Stimulated activated CD4-positive, alpha-beta T cell treated with anti-CD3 and anti-CD28 coated beads, Interleukin-15, amount 100 ng/mL, for 24 hours (primary cell): ENCODE measurements at regions not wholly inside any gene's neighbourhood (a gene's known extent, or its start where the extent isn't known, plus 50 kb on each side); places are given as distances from the start of the nearest gene placed in this dataset.

Experiments used
- DNase-seq: peaks from one replicate; pipeline ENCODE4 v3.0.0-alpha.2; 2020

GRCh38 chr20:7178004-7178403 is 410.5 kb downstream of the BMP2 start:
- DNase-seq, result no peak

GRCh38 chr20:7180256-7181045 is 413.0 kb downstream of the BMP2 start:
- no peak for DNase-seq

GRCh38 chr20:7189231-7189630 is 421.7 kb downstream of the BMP2 start:
- no peak for DNase-seq

- no peak for DNase-seq
Measured at GRCh38 chr20:7193681-7194080, 426.2 kb downstream of the BMP2 start.

GRCh38 chr20:7195704-7196103 is 428.2 kb downstream of the BMP2 start:
- DNase-seq, result no peak

- no peak for DNase-seq
Measured at GRCh38 chr20:7196481-7196880, 429.0 kb downstream of the BMP2 start.

- DNase-seq, result no peak
Measured at GRCh38 chr20:7199861-7200260, 432.4 kb downstream of the BMP2 start.

GRCh38 chr20:7207186-7207798 is 439.8 kb downstream of the BMP2 start:
- DNase-seq, result no peak

- no peak for DNase-seq
Measured at GRCh38 chr20:7210910-7211309, 443.4 kb downstream of the BMP2 start.

- no peak for DNase-seq
Measured at GRCh38 chr20:7214081-7214740, 446.7 kb downstream of the BMP2 start.

GRCh38 chr20:7217606-7218005 is 450.1 kb downstream of the BMP2 start:
- DNase-seq, result no peak

- no peak for DNase-seq
Measured at GRCh38 chr20:7220755-7221154, 453.3 kb downstream of the BMP2 start.

- no peak for DNase-seq
Measured at GRCh38 chr20:7226156-7226555, 458.7 kb downstream of the BMP2 start.

- DNase-seq, result no peak
Measured at GRCh38 chr20:7231303-7231702, 463.8 kb downstream of the BMP2 start.

- DNase-seq, result no peak
Measured at GRCh38 chr20:7232796-7233195, 465.3 kb downstream of the BMP2 start.

- no peak for DNase-seq
Measured at GRCh38 chr20:7237251-7237650, 469.8 kb downstream of the BMP2 start.

- no peak for DNase-seq
Measured at GRCh38 chr20:7240490-7240889, 473.0 kb downstream of the BMP2 start.

GRCh38 chr20:7248281-7249201 is 481.1 kb downstream of the BMP2 start:
- no peak for DNase-seq

GRCh38 chr20:7250337-7250736 is 482.9 kb downstream of the BMP2 start:
- no peak for DNase-seq

GRCh38 chr20:7257099-7257498 is 489.6 kb downstream of the BMP2 start:
- no peak for DNase-seq

GRCh38 chr20:7257692-7258466 is 490.4 kb downstream of the BMP2 start:
- no peak for DNase-seq

- no peak for DNase-seq
Measured at GRCh38 chr20:7262803-7263202, 495.3 kb downstream of the BMP2 start.
